ENCODE measurements at regions not wholly inside any gene's neighbourhood (a gene's known extent, or its start where the extent isn't known, plus 50 kb on each side); places are given as distances from the start of the nearest gene placed in this dataset.
A peak's percentile ranks its signal among the peaks of the same experiment; 100 is the strongest.

GRCh38 chr11:129312730-129313503 lies 62.7 kb upstream of the BARX2 start:
- TF ChIP-seq, protein P1, sequence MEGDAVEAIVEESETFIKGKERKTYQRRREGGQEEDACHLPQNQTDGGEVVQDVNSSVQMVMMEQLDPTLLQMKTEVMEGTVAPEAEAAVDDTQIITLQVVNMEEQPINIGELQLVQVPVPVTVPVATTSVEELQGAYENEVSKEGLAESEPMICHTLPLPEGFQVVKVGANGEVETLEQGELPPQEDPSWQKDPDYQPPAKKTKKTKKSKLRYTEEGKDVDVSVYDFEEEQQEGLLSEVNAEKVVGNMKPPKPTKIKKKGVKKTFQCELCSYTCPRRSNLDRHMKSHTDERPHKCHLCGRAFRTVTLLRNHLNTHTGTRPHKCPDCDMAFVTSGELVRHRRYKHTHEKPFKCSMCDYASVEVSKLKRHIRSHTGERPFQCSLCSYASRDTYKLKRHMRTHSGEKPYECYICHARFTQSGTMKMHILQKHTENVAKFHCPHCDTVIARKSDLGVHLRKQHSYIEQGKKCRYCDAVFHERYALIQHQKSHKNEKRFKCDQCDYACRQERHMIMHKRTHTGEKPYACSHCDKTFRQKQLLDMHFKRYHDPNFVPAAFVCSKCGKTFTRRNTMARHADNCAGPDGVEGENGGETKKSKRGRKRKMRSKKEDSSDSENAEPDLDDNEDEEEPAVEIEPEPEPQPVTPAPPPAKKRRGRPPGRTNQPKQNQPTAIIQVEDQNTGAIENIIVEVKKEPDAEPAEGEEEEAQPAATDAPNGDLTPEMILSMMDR (conservative IDR thresholded peaks at IDR 0.05; ENCODE audit: control insufficient read depth, insufficient read depth, low read depth, low read length), result no peak
- no peak for DNase-seq (ENCODE audit: low read depth)
- H3K4me3 ChIP-seq (ENCODE audit: control insufficient read depth, low read depth, low read length), result no peak overlapping the region

- no peak for DNase-seq (ENCODE audit: low read depth)
- TF ChIP-seq, protein P1 (conservative IDR thresholded peaks at IDR 0.05; ENCODE audit: control insufficient read depth, insufficient read depth, low read depth, low read length), result no peak
- H3K4me3 ChIP-seq (ENCODE audit: control insufficient read depth, low read depth, low read length), result no peak overlapping the region
Observed at GRCh38 chr11:129308241-129308865, 67.3 kb upstream of the BARX2 start.

- DNase-seq (ENCODE audit: low read depth), result no peak
- H3K4me3 ChIP-seq (ENCODE audit: control insufficient read depth, low read depth, low read length), result no peak overlapping the region
- TF ChIP-seq, protein P1 (conservative IDR thresholded peaks at IDR 0.05; ENCODE audit: control insufficient read depth, insufficient read depth, low read depth, low read length), result no peak
Observed at GRCh38 chr11:129307162-129307561, 68.5 kb upstream of the BARX2 start.

DNA sequence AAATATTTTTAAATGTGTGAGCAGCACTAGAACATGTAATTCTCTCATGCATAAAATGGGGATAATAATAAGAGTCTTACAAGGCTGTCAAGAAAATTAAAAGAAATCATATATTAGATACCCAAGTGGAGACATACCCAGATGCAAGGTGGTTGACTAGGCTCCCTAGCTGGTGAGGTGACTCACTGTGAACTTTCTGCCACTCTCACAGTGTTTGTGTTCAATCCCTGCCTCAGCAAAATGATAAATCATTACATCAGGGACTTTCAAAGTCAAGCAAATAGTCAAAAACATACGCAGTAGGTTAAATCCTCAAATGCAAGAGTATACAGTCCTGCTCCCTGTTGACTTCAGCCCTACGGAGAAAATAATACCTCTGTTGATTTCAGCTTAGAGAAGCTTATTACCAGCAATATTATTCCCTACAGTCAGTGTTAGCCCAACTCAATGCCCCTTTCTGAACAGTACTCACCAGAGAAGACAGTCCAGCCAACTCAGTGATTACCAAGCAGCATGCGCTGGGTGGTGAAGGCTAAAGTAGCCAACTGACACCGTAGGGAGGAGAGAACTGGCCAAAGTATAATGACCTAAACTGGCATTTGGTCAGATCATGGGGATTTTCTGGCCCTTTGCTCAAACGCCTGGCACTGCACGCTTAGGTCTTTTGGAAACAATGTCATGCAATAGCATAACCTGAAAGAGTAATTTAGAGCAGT lies 73.1 kb upstream of the BARX2 start:
- H3K4me3 ChIP-seq (ENCODE audit: control insufficient read depth, low read depth, low read length), result no peak overlapping the region
- TF ChIP-seq, protein P1 (conservative IDR thresholded peaks at IDR 0.05; ENCODE audit: control insufficient read depth, insufficient read depth, low read depth, low read length), result no peak
- no peak for DNase-seq (ENCODE audit: low read depth)

DNA sequence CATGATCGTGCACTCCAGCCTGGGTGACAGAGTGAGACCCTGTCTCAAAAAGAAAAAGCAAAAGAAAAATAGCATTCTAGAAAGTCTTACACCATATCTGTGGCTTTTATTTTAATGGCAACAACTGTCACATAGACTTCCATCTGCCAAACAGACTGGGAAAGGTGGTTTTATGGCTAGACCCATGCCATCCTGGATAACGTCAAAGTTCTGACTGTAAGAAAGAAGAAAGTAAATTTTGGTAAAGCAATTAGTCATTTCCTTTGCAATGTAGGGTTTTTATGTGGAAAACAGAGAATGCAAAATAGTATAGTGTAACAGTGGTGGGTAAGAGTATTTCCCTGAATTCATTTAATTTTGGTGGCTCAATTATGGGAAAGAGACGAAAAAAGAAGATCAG lies 75.5 kb upstream of the BARX2 start:
- TF ChIP-seq, protein P1 (conservative IDR thresholded peaks at IDR 0.05; ENCODE audit: control insufficient read depth, insufficient read depth, low read depth, low read length), result no peak
- H3K4me3 ChIP-seq (ENCODE audit: control insufficient read depth, low read depth, low read length), result no peak overlapping the region

DNA sequence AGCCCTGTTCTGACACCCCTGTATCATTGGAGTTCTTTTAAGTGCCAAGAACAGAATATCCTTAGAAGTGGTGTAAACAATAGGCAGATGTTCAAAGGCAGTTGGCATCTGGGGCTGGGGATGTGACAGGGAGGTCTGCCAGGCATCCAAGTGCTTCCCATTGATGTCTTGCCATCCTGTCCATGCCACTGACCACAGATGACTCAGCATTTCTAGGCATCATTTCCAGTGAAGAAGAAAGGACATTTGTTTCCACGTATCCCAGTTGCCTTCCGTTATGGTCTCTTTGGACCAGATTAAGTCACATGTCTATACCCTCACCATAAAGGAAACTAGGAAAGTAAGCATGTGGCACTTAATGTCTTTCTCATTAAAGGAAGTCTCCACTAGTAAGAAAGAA lies 76.7 kb upstream of the BARX2 start:
- TF ChIP-seq, protein P1 (conservative IDR thresholded peaks at IDR 0.05; ENCODE audit: control insufficient read depth, insufficient read depth, low read depth, low read length), result no peak
- peak; percentile 16 for DNase-seq (ENCODE audit: low read depth)
- H3K4me3 ChIP-seq (ENCODE audit: control insufficient read depth, low read depth, low read length), result no peak overlapping the region

More for the DNA sequence above, 75.5 kb upstream of the BARX2 start:
- DNase-seq (ENCODE audit: low read depth), result no peak
